ENCODE measurements at regions not wholly inside any gene's neighbourhood (a gene's known extent, or its start where the extent isn't known, plus 50 kb on each side); places are given as distances from the start of the nearest gene placed in this dataset.

DNA sequence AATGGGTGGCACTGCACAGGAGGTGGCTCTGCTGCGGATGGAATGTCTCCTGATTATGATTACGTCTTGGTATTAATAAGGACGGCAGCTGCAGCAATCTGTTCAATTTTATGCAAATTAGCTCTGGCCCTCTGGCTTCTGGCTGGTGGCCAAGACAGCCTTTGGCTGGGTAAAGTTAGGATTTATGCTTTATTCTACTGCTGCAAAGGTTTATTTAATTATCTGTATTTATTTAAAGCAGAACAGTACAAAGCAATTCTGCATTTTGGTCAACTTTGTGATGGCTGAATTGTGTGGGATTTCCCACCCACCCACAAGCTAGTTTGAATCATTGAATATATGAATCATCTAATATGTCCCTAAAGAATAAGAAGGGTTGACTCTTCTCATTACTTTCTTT is 745.6 kb upstream of the FAM241A start:
- TF ChIP-seq, protein P1, sequence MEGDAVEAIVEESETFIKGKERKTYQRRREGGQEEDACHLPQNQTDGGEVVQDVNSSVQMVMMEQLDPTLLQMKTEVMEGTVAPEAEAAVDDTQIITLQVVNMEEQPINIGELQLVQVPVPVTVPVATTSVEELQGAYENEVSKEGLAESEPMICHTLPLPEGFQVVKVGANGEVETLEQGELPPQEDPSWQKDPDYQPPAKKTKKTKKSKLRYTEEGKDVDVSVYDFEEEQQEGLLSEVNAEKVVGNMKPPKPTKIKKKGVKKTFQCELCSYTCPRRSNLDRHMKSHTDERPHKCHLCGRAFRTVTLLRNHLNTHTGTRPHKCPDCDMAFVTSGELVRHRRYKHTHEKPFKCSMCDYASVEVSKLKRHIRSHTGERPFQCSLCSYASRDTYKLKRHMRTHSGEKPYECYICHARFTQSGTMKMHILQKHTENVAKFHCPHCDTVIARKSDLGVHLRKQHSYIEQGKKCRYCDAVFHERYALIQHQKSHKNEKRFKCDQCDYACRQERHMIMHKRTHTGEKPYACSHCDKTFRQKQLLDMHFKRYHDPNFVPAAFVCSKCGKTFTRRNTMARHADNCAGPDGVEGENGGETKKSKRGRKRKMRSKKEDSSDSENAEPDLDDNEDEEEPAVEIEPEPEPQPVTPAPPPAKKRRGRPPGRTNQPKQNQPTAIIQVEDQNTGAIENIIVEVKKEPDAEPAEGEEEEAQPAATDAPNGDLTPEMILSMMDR (IDR thresholded peaks at IDR 0.05; ENCODE audit: poor library complexity) = no peak
- TF ChIP-seq EZH2 (IDR thresholded peaks at IDR 0.05; ENCODE audit: borderline replicate concordance) (no peak), EZH2phosphoT487 (IDR thresholded peaks at IDR 0.05; ENCODE audit: low read depth, severe bottlenecking, unreplicated experiment) (no peak)
